Esophagus mucosa (tissue), 1 donor: ENCODE measurements at regions not wholly inside any gene's neighbourhood (a gene's known extent, or its start where the extent isn't known, plus 50 kb on each side); places are given as distances from the start of the nearest gene placed in this dataset.
"Not testable (repeated sequence)": the region's sequence is repeated elsewhere in the genome, so short reads cannot be mapped to it uniquely, and the experiment has no call there.

Experiments used
- ATAC-seq: fragments of 200-7000 bp; cut with Tn5 transposase; one replicate; pipeline ENCODE4 v1.9.1; 2020
- donor health status: DM: yes; HTN: yes; CAD: no.

DNA sequence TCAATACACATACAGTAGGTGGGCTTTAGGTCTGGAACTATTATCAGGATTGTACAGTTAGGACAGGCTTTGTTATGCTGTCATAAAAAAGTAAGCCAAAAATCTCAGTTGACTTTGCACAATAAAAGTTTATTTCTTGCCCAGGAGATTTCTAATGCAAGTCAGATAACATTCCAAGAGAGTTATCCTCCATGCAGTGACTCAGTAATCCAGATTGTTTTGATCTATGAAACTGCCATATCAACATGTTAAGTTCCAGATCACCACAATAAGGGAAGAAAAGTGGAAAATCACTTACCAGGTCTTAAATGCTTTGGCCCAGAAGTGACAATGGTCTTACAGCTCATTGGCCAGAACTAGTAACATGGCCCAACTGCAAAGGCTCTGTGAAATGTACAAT lies 636.2 kb upstream of the KLF12 start:
- no peak for ATAC-seq

GRCh38 chr13:74769333-74769732 lies 635.1 kb upstream of the KLF12 start:
- ATAC-seq: no peak

- no peak for ATAC-seq
These were observed 634.4 kb upstream of the KLF12 start for GRCh38 chr13:74768521-74769085.

GRCh38 chr13:74767050-74767449 lies 632.8 kb upstream of the KLF12 start:
- no peak for ATAC-seq

DNA sequence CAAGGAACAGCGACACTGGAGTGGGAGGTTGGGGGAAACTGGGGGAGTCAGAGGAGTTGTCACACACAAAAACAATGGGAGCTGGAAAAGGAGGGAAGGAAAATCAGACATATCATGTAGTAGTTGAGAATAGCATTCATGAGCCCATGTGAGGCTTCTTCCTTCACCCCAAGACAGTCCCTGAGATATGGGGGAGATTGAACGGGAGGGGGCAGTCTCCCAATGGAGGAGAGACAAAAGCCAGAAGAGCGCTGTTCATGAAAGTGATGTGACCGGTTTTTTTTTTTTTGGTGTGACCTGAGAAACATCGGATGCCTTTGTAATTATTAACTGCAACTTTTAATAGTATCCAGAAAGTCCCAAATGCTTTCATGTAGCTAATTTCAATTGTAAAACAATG lies 631.8 kb upstream of the KLF12 start:
- ATAC-seq: no peak

GRCh38 chr13:74761801-74762757 lies 627.9 kb upstream of the KLF12 start:
- no peak for ATAC-seq

GRCh38 chr13:74758188-74758587 lies 624.0 kb upstream of the KLF12 start:
- no peak for ATAC-seq

DNA sequence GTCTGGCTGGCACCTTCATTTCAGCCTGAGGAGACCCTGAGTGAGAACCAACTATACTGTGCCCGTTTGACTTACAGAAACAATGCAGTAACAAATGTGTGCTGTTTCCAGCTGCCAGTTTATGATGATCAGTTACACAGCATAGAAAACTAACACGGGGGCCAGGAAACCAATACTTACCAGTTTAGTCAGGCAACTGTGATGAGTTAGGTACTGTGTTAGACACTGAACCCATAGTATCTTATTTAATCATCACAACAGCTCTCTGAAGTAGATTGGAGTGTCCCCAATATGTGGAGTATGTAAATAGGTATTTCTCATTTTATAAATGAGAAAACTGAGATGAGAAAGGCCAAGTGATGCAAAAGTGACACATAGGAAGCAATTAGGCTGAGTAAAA lies 620.9 kb upstream of the KLF12 start:
- no peak for ATAC-seq

DNA sequence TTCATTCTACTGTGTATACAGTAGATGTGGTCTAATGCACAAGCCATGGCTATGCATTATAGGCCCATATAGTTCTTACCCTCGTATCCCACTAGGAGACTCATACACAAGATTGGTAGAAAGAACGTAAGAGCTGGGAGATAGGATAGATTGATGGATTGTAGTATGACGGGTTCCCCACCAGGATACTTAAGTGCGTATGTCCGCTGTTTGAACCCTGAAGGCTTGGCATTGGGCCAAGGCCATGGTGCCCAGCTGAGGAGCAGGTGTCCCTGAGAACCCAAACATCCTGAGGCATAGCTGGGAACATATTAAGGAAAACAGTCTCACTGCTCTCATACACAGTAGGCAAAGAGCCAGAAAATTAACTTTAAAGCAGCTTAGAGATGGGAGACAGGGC lies 617.5 kb upstream of the KLF12 start:
- ATAC-seq: no peak

- no peak for ATAC-seq
These were observed 613.2 kb upstream of the KLF12 start for GRCh38 chr13:74747186-74747955.

DNA sequence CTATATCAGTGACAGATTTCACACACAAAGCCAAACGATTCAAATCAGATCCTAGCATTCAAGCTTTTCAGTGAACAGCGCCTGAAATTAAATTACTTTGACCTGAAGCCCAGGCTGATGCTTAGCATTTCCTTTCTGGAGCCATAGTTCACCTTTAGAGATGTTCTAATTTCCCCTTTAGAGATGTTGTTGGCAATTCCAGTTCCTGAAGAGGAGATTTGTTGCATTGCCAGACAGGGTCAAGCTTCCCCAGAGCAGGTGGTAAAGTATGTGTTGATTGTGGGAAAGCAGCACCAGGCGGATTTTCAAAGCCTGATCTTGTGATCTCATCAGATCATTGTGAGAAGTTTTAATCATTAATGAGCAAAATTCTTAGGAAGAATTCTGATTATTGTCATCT lies 609.8 kb upstream of the KLF12 start:
- ATAC-seq: no peak

DNA sequence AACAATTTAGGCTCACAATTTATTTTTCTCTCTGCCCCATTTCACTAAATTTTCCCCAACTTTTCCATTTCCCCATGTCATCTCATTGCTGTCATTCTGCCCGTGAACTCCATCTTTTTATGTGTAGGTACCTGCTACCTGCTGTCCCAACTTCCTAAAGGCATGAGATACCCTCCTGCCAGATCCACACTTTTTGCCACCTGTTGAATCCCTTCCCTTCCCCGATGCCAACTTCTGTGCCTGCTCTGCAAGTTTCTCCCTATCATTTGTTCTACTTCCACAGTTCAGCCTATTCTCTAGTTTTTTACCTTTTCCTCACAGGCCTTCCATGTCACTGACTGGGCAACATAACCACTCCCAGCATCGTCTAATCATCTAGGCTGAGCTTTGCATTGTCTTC lies 607.5 kb upstream of the KLF12 start:
- ATAC-seq: no peak

GRCh38 chr13:74732736-74733385 lies 598.7 kb upstream of the KLF12 start:
- ATAC-seq: no peak

DNA sequence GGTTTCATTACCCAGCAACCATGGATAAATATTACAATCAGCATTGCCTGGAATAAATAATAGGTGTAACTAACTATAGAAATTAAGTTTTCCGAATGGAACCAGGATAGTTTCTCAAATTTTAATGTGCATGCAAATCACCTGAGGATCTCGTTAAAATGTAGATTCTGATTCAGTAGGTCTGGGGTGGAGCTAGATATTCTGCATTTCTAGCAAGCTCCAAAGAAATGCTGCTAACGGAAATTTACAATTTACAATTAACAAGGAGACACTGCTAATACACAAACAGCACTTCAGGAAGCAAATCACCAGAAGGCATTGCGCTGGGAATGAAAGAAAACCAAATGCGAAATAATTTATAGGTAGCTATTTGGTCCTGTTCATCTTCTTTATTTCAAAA lies 597.5 kb upstream of the KLF12 start:
- no peak for ATAC-seq

- ATAC-seq: no peak
These were observed 596.5 kb upstream of the KLF12 start for GRCh38 chr13:74730556-74731331.

GRCh38 chr13:74726206-74726605 lies 592.0 kb upstream of the KLF12 start:
- ATAC-seq: no peak

DNA sequence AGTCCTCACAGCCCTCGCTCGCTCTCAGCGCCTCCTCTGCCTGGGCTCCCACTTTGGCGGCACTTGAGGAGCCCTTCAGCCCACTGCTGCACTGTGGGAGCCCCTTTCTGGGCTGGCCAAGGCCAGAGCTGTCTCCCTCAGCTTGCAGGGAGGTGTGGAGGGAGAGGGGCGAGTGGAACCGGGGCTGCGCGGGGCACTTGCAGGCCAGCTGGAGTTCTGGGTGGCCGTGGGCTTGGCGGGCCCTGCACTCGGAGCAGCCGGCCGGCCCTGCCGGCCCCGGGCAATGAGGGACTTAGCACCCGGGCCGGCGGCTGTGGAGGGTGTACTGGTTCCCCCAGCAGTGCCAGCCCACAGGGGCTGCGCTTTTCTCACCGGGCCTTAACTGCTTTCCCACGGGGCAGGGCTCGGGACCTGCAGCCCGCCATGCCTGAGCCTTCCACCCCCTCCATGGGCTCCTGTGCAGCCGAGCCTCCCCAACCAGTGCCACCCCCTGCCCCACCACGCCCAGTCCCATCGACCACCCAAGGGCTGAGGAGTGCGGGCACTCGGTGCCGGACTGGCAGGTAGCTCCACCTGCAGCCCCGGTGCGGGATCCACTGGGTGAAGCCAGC lies 584.1 kb upstream of the KLF12 start:
- not testable (repeated sequence) for ATAC-seq

GRCh38 chr13:74715718-74716117 lies 581.5 kb upstream of the KLF12 start:
- no peak for ATAC-seq

DNA sequence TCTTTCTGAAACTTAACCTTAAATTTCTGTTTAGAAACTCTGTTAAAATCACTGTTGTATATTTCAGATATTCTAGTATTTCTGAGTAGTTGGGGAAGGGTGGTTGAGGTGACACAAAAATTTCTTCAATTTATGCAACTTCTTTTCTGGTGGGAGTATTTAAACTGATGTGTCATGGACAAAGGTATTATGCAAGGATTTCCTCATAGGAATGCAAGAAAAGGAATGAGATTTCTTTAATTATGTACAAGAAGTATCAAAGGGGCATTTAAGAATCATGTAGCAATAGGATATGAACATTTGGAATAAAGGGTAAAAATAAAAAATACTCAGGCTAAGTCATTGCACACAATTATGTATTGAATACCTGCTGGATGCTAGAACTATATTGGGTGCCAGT lies 575.8 kb upstream of the KLF12 start:
- no peak for ATAC-seq

DNA sequence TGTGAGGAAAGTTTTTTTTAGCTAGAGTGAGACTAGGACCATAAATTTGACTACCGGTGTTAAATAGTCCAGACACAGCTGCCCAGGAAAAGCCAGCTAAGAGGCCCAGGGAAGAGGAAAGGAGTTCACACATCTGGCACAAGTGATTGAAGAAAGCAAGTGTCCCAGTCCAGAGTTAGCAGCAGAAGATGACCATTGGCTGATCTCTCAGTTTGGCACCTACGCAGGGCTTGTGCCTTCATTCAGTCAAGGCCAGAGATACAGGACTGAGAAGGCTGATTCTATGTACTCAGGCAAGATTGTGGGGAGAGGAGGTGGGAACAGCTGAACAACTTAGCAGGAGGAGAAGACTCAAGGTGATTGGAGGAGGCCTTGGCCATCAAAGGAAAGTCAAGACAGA lies 575.0 kb upstream of the KLF12 start:
- no peak for ATAC-seq

- ATAC-seq: no peak
These were observed 574.4 kb upstream of the KLF12 start for GRCh38 chr13:74708629-74709028.

DNA sequence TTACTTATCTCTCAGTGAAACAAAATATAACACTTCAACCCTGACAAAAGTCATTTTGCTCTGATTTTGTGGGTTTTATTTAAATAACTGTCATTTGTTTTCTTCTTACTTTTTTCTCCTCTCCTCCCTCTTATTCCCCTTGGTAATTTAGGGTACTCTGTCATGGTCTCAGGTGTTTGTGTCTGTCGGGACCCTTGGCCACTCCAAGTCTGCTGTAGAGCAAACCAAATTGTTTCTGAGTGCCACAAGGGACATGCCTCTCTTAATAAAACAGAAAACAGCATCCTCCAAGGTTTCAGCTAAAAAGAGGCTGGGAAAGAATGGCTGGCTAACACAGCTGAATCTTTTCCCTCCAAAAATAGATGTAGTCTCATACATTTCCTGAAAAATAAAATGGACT lies 573.1 kb upstream of the KLF12 start:
- ATAC-seq: no peak
